Muscle of leg (tissue), 3 donors: ENCODE measurements at regions not wholly inside any gene's neighbourhood (a gene's known extent, or its start where the extent isn't known, plus 50 kb on each side); places are given as distances from the start of the nearest gene placed in this dataset.

Experiments
- DNase-seq: peaks from one replicate; pipeline ENCODE4 v3.0.0; 2013
- H3K27ac ChIP-seq: one replicate; pipeline ENCODE4 v1.5.1; 2013; ENCODE audit warnings: mild to moderate bottlenecking, low read length, control low read depth
- H3K27me3 ChIP-seq: one replicate; pipeline ENCODE4 v1.6.1; 2013; ENCODE audit warnings: low read length; ENCODE audit not compliant: control insufficient read depth, insufficient read depth
- H3K36me3 ChIP-seq: one replicate; pipeline ENCODE4 v1.6.1; 2013; ENCODE audit warnings: low read length; ENCODE audit not compliant: control insufficient read depth, insufficient read depth
- H3K4me1 ChIP-seq: one replicate; pipeline ENCODE4 v1.6.1; 2013; ENCODE audit warnings: low read length; ENCODE audit not compliant: control insufficient read depth, insufficient read depth
- H3K4me3 ChIP-seq: one replicate; pipeline ENCODE4 v1.5.1; 2013; ENCODE audit warnings: low read length, control low read depth
- H3K9me3 ChIP-seq: replicated peaks from 2 replicates; pipeline ENCODE4 v1.6.1; 2013; ENCODE audit warnings: low read depth, low read length; ENCODE audit not compliant: control insufficient read depth
- WGBS: methylation state at CpG from one replicate; pipeline ENCODE4 v1.1.5; 2013; ENCODE audit warnings: missing lambda C conversion rate; ENCODE audit not compliant: insufficient coverage; 5-methylcytosine and 5-hydroxymethylcytosine counted together

DNA sequence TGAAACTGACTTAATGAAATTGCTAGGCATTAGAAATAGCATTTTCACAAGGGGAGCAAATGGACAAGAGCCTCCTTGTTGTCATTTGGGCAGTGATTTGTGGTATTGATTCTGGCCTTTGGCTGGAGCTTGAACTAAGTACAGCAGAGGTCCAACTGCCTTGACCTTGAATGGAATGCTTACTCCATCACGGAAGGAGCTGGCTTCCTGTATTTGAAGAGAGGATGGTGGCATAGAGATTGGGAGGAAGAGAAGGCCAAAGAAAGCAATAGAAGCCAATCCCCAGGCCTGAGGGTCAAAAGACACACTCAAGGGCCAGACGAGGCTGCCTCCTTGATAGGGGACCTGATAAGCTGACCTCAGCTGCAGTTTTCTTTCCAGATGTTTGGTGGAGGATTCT, 126.6 kb upstream of the MPPED2 start:
- Histone ChIP-seq H3K27ac (no peak overlapping the region), H3K4me3 (no peak overlapping the region), H3K4me1 (no peaks in the 10 kb centered on the region), H3K27me3 (no peaks in the 10 kb centered on the region), H3K9me3 (no peaks in the 10 kb centered on the region), H3K36me3 (no peaks in the 10 kb centered on the region)
- DNase-seq: no peak
- 100% methylated on average over 1 of the region's 2 CpGs for WGBS

DNA sequence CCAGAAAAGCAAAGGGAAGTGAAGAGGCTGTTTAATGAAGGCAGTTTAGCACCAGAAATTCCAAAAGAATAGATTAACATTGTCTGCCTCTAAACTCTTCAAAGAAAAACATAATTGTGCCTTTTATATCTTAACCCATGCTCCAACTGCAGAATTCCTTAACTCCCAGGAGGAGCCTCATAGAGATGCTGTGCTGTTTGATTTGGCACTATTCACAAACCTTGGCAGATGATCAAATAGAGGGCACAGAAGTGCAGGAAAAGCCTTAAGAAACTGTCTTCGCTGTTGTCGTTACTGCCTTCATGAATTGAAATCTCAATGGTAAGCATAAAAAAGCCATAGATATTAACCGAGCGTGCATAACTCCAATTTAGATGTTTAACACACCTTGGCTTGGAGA, 124.1 kb upstream of the MPPED2 start:
- Histone ChIP-seq H3K27me3 (no peaks in the 10 kb centered on the region), H3K9me3 (no peaks in the 10 kb centered on the region), H3K4me1 (peaks cover 2% of the 10 kb centered on the region), H3K36me3 (no peaks in the 10 kb centered on the region), H3K4me3 (no peak overlapping the region), H3K27ac (no peak overlapping the region)
- peak; percentile 37 for DNase-seq
- no CpG with 5 or more reads among the region's 4 CpGs for WGBS

- Histone ChIP-seq H3K4me1 (peaks cover 2% of the 10 kb centered on the region), H3K36me3 (no peaks in the 10 kb centered on the region), H3K4me3 (no peak overlapping the region), H3K9me3 (no peaks in the 10 kb centered on the region), H3K27ac (no peak overlapping the region), H3K27me3 (no peaks in the 10 kb centered on the region)
- no peak for DNase-seq
Measured at GRCh38 chr11:30707110-30707509, 121.0 kb upstream of the MPPED2 start.

- peak; percentile 91 for DNase-seq
- Histone ChIP-seq H3K4me1 (peaks cover 2% of the 10 kb centered on the region), H3K27ac (peak overlapping the region; percentile 55), H3K4me3 (no peak overlapping the region), H3K9me3 (no peaks in the 10 kb centered on the region), H3K36me3 (no peaks in the 10 kb centered on the region), H3K27me3 (no peaks in the 10 kb centered on the region)
- WGBS: no CpG with 5 or more reads among the region's 2 CpGs
Measured at GRCh38 chr11:30705913-30706675, 119.9 kb upstream of the MPPED2 start.

DNA sequence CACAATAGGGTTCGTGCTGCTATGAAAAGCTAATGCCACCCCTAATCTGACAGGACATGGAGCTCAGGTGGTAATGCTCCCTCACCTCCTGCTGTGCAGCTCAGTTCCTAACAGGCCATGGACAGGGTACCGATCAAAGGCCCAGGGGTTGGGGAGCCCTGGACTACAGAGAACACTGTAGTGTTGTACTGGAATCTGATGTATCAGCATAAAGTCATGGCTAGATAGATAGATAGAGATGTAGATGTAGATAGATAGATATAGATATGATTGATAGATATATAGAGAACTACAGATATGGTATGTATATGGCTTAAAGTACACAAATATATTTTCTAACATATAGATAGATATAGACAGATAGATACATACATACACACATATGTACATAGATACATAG, 112.3 kb upstream of the MPPED2 start:
- Histone ChIP-seq H3K4me1 (no peaks in the 10 kb centered on the region), H3K27me3 (no peaks in the 10 kb centered on the region), H3K27ac (no peak overlapping the region), H3K36me3 (no peaks in the 10 kb centered on the region), H3K9me3 (no peaks in the 10 kb centered on the region), H3K4me3 (no peak overlapping the region)
- WGBS: 89% methylated on average over 2 of the region's 2 CpGs
- DNase-seq: no peak

- Histone ChIP-seq H3K4me3 (no peak overlapping the region), H3K9me3 (no peaks in the 10 kb centered on the region), H3K4me1 (no peaks in the 10 kb centered on the region), H3K27me3 (no peaks in the 10 kb centered on the region), H3K27ac (no peak overlapping the region), H3K36me3 (no peaks in the 10 kb centered on the region)
- WGBS: 85% methylated on average over 2 of the region's 4 CpGs
- peak; percentile 69 for DNase-seq
Measured at GRCh38 chr11:30697032-30697431, 110.9 kb upstream of the MPPED2 start.

DNA sequence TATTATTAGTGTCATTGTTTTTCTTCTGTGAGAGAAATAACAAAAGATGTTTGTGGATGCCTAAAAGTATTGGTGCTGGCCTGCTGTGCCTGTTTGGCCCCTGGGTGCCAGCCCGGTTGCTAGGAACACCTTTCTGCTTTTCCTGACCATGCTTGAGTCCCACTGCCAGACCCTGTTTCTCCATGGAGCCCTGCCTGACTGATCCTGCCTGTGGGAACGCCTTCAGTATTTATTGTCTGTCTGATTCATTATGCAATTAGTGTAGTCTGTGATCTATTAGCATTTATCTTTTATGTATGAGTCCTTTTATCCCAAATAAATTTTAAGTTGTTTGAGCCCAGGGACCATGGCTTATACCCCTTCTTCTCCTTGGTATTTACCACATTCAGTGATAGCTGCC, 98.6 kb upstream of the MPPED2 start:
- Histone ChIP-seq H3K27ac (no peak overlapping the region), H3K27me3 (no peaks in the 10 kb centered on the region), H3K4me1 (no peaks in the 10 kb centered on the region), H3K36me3 (no peaks in the 10 kb centered on the region), H3K4me3 (no peak overlapping the region), H3K9me3 (no peaks in the 10 kb centered on the region)
- no peak for DNase-seq
- WGBS: 89% methylated on average over 1 of the region's 2 CpGs

GRCh38 chr11:30683176-30683575, 97.0 kb upstream of the MPPED2 start:
- no peak for DNase-seq
- no peaks in the 10 kb centered on the region for H3K36me3 ChIP-seq
- no peak overlapping the region for H3K4me3 ChIP-seq
- no peaks in the 10 kb centered on the region for H3K9me3 ChIP-seq
- H3K4me1 ChIP-seq: no peaks in the 10 kb centered on the region
- no peak overlapping the region for H3K27ac ChIP-seq
- WGBS: 80% methylated on average over 1 of the region's 1 CpG
- no peaks in the 10 kb centered on the region for H3K27me3 ChIP-seq

GRCh38 chr11:30666817-30667216, 80.7 kb upstream of the MPPED2 start:
- DNase-seq: no peak
- no peak overlapping the region for H3K27ac ChIP-seq
- 92% methylated on average over 2 of the region's 2 CpGs for WGBS
- H3K4me1 ChIP-seq: no peaks in the 10 kb centered on the region
- no peaks in the 10 kb centered on the region for H3K27me3 ChIP-seq
- H3K9me3 ChIP-seq: peaks cover 3% of the 10 kb centered on the region
- H3K4me3 ChIP-seq: no peak overlapping the region
- H3K36me3 ChIP-seq: no peaks in the 10 kb centered on the region

DNA sequence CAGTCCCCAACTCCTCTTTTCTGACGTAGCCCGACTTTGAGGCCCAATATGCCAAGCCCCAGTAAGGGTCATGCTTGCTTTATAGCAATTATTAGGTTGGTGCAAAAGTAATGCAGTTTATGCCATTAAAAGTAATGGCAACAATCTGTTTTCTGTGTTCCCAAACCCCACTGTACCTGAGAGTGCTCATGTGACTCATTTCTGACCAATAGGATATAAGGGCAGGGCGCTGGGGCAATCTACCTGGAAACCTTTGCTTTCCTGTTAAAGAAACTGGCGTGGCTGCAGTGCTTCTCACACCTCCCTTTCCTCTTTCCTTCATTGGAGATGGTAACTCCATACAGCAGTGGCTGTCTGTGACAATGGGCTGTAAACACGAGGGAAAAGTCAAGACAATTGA, 78.9 kb upstream of the MPPED2 start:
- H3K27ac ChIP-seq: no peak overlapping the region
- peaks cover 3% of the 10 kb centered on the region for H3K9me3 ChIP-seq
- no peak overlapping the region for H3K4me3 ChIP-seq
- no peak for DNase-seq
- no peaks in the 10 kb centered on the region for H3K27me3 ChIP-seq
- 100% methylated on average over 1 of the region's 5 CpGs for WGBS
- H3K36me3 ChIP-seq: no peaks in the 10 kb centered on the region
- H3K4me1 ChIP-seq: no peaks in the 10 kb centered on the region

DNA sequence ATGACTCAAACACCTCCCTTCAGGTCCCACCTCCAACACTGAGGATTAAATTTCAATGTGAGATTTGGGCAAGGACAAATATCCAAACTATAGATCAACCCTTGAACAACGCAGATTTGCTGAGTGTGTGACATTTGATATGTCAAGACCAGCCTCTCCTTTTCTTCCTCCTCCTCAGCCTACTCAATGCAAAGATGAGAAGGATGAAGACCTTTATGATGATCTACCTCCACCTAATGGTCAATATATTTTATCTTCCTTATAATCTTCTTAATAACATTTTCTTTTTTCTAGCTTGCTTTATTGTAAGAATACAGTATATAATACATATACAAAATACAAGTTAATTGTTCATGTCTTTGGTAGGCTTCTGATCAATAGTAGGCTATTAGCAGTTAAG, 67.5 kb upstream of the MPPED2 start:
- no peaks in the 10 kb centered on the region for H3K36me3 ChIP-seq
- H3K9me3 ChIP-seq: no peaks in the 10 kb centered on the region
- H3K4me3 ChIP-seq: no peak overlapping the region
- no peaks in the 10 kb centered on the region for H3K27me3 ChIP-seq
- no peak for DNase-seq
- no peak overlapping the region for H3K27ac ChIP-seq
- no peaks in the 10 kb centered on the region for H3K4me1 ChIP-seq
- no CpG with 5 or more reads among the region's 1 CpG for WGBS
